H1 (cell line): ENCODE measurements at regions not wholly inside any gene's neighbourhood (a gene's known extent, or its start where the extent isn't known, plus 50 kb on each side); places are given as distances from the start of the nearest gene placed in this dataset.

Source experiments
- CTCF ChIA-PET: fragments of 300-600 bp; sonication (Branson Sonifier 250); formaldehyde crosslinking; loops from one replicate; lab custom pipeline; 2021; ENCODE audit not compliant: partially characterized antibody; lab: Charles Lee
- POLR2A ChIA-PET: fragments of 300-600 bp; sonication (Branson Sonifier 250); formaldehyde crosslinking; loops from one replicate; lab custom pipeline; 2021; ENCODE audit warnings: inconsistent platforms; ENCODE audit not compliant: partially characterized antibody; lab: Charles Lee
- DNase-seq, 2 experiments: peaks; one replicate each; pipeline versions ENCODE4 v3.0.0 to v3.0.0-alpha.2; 2010 to 2022; ENCODE audit warnings: low spot score in 2 of 2, low read depth in 1 of 2, mixed read lengths in 1 of 2
- FAIRE-seq: peaks from 2 replicates; lab custom pipeline; 2011; peaks lifted over from hg19 to GRCh38; lab: Jason Lieb, UNC
- H2AFZ ChIP-seq: 2 replicates; pipeline ENCODE4 v1.8.1; 2012; ENCODE audit warnings: low read length, inconsistent platforms
- H2AK5ac ChIP-seq: 2 replicates; pipeline ENCODE4 v1.6.1; 2013; ENCODE audit warnings: low read depth, low read length
- H2BK120ac ChIP-seq: replicated peaks from 2 replicates; pipeline ENCODE3; 2013; ENCODE audit warnings: low read depth, low read length, inconsistent platforms
- H2BK12ac ChIP-seq: 2 replicates; pipeline ENCODE4 v1.6.1; 2013; ENCODE audit warnings: low read depth, low read length
- H2BK15ac ChIP-seq: 2 replicates; pipeline ENCODE4 v1.6.1; 2013; ENCODE audit warnings: low read length
- H2BK20ac ChIP-seq: 2 replicates; pipeline ENCODE4 v1.6.1; 2013; ENCODE audit warnings: low read length
- H2BK5ac ChIP-seq: 2 replicates; pipeline ENCODE4 v1.6.1; 2013; ENCODE audit warnings: low read depth, low read length
- H3K14ac ChIP-seq: 2 replicates; pipeline ENCODE4 v1.6.1; 2013; ENCODE audit warnings: inconsistent platforms; ENCODE audit not compliant: insufficient read length
- H3K18ac ChIP-seq: 2 replicates; pipeline ENCODE4 v1.6.1; 2013; ENCODE audit warnings: low read length; ENCODE audit errors: extremely low read depth
- H3K23ac ChIP-seq: 2 replicates; pipeline ENCODE4 v1.6.1; 2013; ENCODE audit warnings: inconsistent platforms; ENCODE audit not compliant: insufficient read length
- H3K23me2 ChIP-seq: 2 replicates; pipeline ENCODE4 v1.6.1; 2013; ENCODE audit warnings: low read depth, low read length
- H3K27ac ChIP-seq: 2 replicates; pipeline ENCODE4 v1.6.1; 2011; ENCODE audit warnings: low read depth, low read length, inconsistent platforms
- H3K27me3 ChIP-seq, 4 experiments: replicated peaks in 1 of 4; 1 replicate in 1 of 4; 2 replicates in 3 of 4; pipeline versions ENCODE4 v1.6.1 to v1.8.1; 2011 to 2013; ENCODE audit warnings: low read length in 3 of 4, mild to moderate bottlenecking in 3 of 4, inconsistent platforms in 2 of 4, mixed read lengths in 2 of 4, moderate library complexity in 1 of 4; ENCODE audit not compliant: control insufficient read depth in 3 of 4, insufficient read depth in 3 of 4; ENCODE audit errors: extremely low read depth in 1 of 4
- H3K36me3 ChIP-seq, 4 experiments: 2 replicates each; pipeline versions ENCODE4 v1.6.1 to v1.8.1; 2011 to 2013; ENCODE audit warnings: mild to moderate bottlenecking in 4 of 4, low read length in 3 of 4, moderate library complexity in 2 of 4, control low read depth in 1 of 4, inconsistent platforms in 1 of 4; ENCODE audit not compliant: insufficient read depth in 4 of 4, control insufficient read depth in 2 of 4
- H3K4ac ChIP-seq: replicated peaks from 2 replicates; pipeline ENCODE3; 2013; ENCODE audit warnings: low read length, low read depth, mixed read lengths, inconsistent platforms; ENCODE audit not compliant: insufficient read length
- H3K4me1 ChIP-seq, 4 experiments: replicated peaks in 1 of 4; 1 replicate in 1 of 4; 2 replicates in 3 of 4; pipeline versions ENCODE4 v1.6.1 to v1.8.1; 2011 to 2013; ENCODE audit warnings: low read length in 3 of 4, inconsistent platforms in 2 of 4, mixed read lengths in 1 of 4; ENCODE audit not compliant: insufficient read depth in 4 of 4, control insufficient read depth in 3 of 4
- H3K4me2 ChIP-seq, 2 experiments: 2 replicates each; pipeline versions ENCODE4 v1.6.1 to v1.8.1; 2011 to 2013; ENCODE audit warnings: low read depth in 2 of 2, low read length in 2 of 2, control low read depth in 1 of 2, inconsistent platforms in 1 of 2, mild to moderate bottlenecking in 1 of 2; ENCODE audit not compliant: insufficient read depth in 1 of 2
- H3K4me3 ChIP-seq, 4 experiments: fragments of 200-600, 300-600 bp in 1 of 4; sonication (generic), shearing (Covaris generic), sonication (Bioruptor Twin) in 1 of 4; 2 replicates each; pipeline versions ENCODE4 v1.5.1 to v1.8.1; 2011 to 2016; ENCODE audit warnings: low read length in 4 of 4, low read depth in 3 of 4, control low read depth in 2 of 4, inconsistent platforms in 2 of 4, mild to moderate bottlenecking in 2 of 4, mixed read lengths in 1 of 4, moderate library complexity in 1 of 4; ENCODE audit not compliant: insufficient read depth in 2 of 4; ENCODE audit errors: extremely low read depth in 1 of 4
- H3K56ac ChIP-seq: replicated peaks from 2 replicates; pipeline ENCODE3; 2013; ENCODE audit warnings: low read depth, mild to moderate bottlenecking, mixed read lengths, low read length, inconsistent platforms; ENCODE audit not compliant: insufficient read length
- H3K79me1 ChIP-seq: 2 replicates; pipeline ENCODE4 v1.6.1; 2013; ENCODE audit warnings: low read depth, low read length, control low read depth
- H3K79me2 ChIP-seq, 2 experiments: 2 replicates each; pipeline versions ENCODE4 v1.6.1 to v1.8.1; 2012 to 2013; ENCODE audit warnings: low read length in 2 of 2, mild to moderate bottlenecking in 2 of 2, inconsistent platforms in 1 of 2; ENCODE audit not compliant: insufficient read depth in 2 of 2, control insufficient read depth in 1 of 2
- H3K9ac ChIP-seq, 4 experiments: replicated peaks in 1 of 4; 1 replicate in 1 of 4; 2 replicates in 3 of 4; pipeline versions ENCODE4 v1.6.1 to v1.8.1; 2011 to 2013; ENCODE audit warnings: low read depth in 3 of 4, low read length in 3 of 4, control low read depth in 2 of 4, mild to moderate bottlenecking in 2 of 4, moderate library complexity in 2 of 4, inconsistent platforms in 1 of 4; ENCODE audit errors: extremely low read depth in 1 of 4
- H3K9me3 ChIP-seq, 2 experiments: 2 replicates each; pipeline versions ENCODE4 v1.6.1 to v1.8.1; 2012 to 2013; ENCODE audit warnings: mild to moderate bottlenecking in 2 of 2, moderate library complexity in 2 of 2, control low read depth in 1 of 2, inconsistent platforms in 1 of 2, low read depth in 1 of 2, low read length in 1 of 2, mixed read lengths in 1 of 2; ENCODE audit not compliant: insufficient read depth in 2 of 2
- H4K20me1 ChIP-seq, 2 experiments: replicated peaks in 1 of 2; 2 replicates each; pipeline versions ENCODE3 to v1.8.1; 2011 to 2013; ENCODE audit warnings: inconsistent platforms in 2 of 2, low read length in 2 of 2, mild to moderate bottlenecking in 1 of 2; ENCODE audit not compliant: insufficient read depth in 2 of 2, control insufficient read depth in 1 of 2
- H4K5ac ChIP-seq: 2 replicates; pipeline ENCODE4 v1.6.1; 2013; ENCODE audit warnings: low read length, low read depth, mixed read lengths, inconsistent platforms; ENCODE audit not compliant: insufficient read length
- H4K8ac ChIP-seq: 2 replicates; pipeline ENCODE4 v1.8.0; 2013; ENCODE audit warnings: mild to moderate bottlenecking, moderate library complexity, low read length, inconsistent platforms; ENCODE audit not compliant: insufficient read depth; ENCODE audit errors: extremely low read depth
- H4K91ac ChIP-seq: replicated peaks from 2 replicates; pipeline ENCODE3; 2013; ENCODE audit warnings: low read length, mixed read lengths, inconsistent platforms; ENCODE audit not compliant: insufficient read length
- CHD1 ChIP-seq: IDR thresholded peaks from 2 replicates; pipeline ENCODE4 v1.6.1; 2012; ENCODE audit warnings: low read depth, low read length, improper control_type of control experiment
- CTBP2 ChIP-seq: IDR thresholded peaks from 2 replicates; pipeline ENCODE4 v1.7.0; 2011; ENCODE audit warnings: borderline replicate concordance, mild to moderate bottlenecking, moderate library complexity, mixed read lengths, low read length; ENCODE audit not compliant: insufficient read depth, insufficient read length
- EGR1 ChIP-seq: IDR thresholded peaks from 2 replicates; pipeline ENCODE4 v1.6.1; 2011; ENCODE audit warnings: low read depth, low read length, borderline replicate concordance
- FOSL1 ChIP-seq: IDR thresholded peaks from 2 replicates; pipeline ENCODE4 v1.6.1; 2011; ENCODE audit warnings: mild to moderate bottlenecking, low read depth, low read length, moderate library complexity; ENCODE audit not compliant: insufficient read depth
- GABPA ChIP-seq: IDR thresholded peaks from 2 replicates; pipeline ENCODE4 v1.6.1; 2011; ENCODE audit warnings: mild to moderate bottlenecking, low read length, moderate library complexity, borderline replicate concordance; ENCODE audit not compliant: insufficient read depth
- JUN ChIP-seq: IDR thresholded peaks from 2 replicates; pipeline ENCODE4 v1.6.1; 2011; ENCODE audit warnings: low read depth, mild to moderate bottlenecking, improper control_type of control experiment, low read length
- NANOG ChIP-seq: IDR thresholded peaks from 2 replicates; pipeline ENCODE4 v1.6.1; 2011; ENCODE audit warnings: low read length, low read depth, mild to moderate bottlenecking, inconsistent platforms; ENCODE audit not compliant: insufficient read depth, poor library complexity, severe bottlenecking
- POLR2A ChIP-seq, 2 experiments: IDR thresholded peaks; 1 replicate in 1 of 2; 2 replicates in 1 of 2; pipeline ENCODE4 v1.6.1; 2011; ENCODE audit warnings: low read depth in 2 of 2, low read length in 2 of 2, mild to moderate bottlenecking in 2 of 2; ENCODE audit errors: control extremely low read depth in 1 of 2
- RAD21 ChIP-seq, 2 experiments: IDR thresholded peaks in 1 of 2; conservative IDR thresholded peaks in 1 of 2; 2 replicates each; pipeline ENCODE4 v1.6.1; 2011; ENCODE audit warnings: low read depth in 2 of 2, low read length in 2 of 2, improper control_type of control experiment in 1 of 2, inconsistent platforms in 1 of 2, mild to moderate bottlenecking in 1 of 2, moderate library complexity in 1 of 2
- RBBP5 ChIP-seq: IDR thresholded peaks from 2 replicates; pipeline ENCODE4 v1.7.1; 2012; ENCODE audit warnings: low read depth, mild to moderate bottlenecking, inconsistent platforms, low read length, moderate library complexity, borderline replicate concordance
- SAP30 ChIP-seq: fragments of 300-600 bp; sonication (generic); IDR thresholded peaks from 2 replicates; pipeline ENCODE4 v1.7.1; 2012; ENCODE audit warnings: low read length, moderate library complexity, mild to moderate bottlenecking, inconsistent platforms; ENCODE audit not compliant: insufficient read depth, insufficient replicate concordance
- SP1 ChIP-seq: IDR thresholded peaks from 2 replicates; pipeline ENCODE4 v1.6.1; 2011; ENCODE audit warnings: low read depth, low read length
- TEAD4 ChIP-seq: IDR thresholded peaks from 2 replicates; pipeline ENCODE4 v1.6.1; 2012; ENCODE audit warnings: low read depth, low read length, inconsistent platforms, mixed read lengths
- WGBS, 2 experiments: shearing (Covaris generic) in 1 of 2; methylation state at CpG; one replicate each; pipeline versions ENCODE4 v1.1.6 to v1.1.7; 2013 to 2015; ENCODE audit warnings: low lambda C conversion rate in 2 of 2, mixed read lengths in 2 of 2, inconsistent platforms in 1 of 2, low coverage in 1 of 2, missing lambda C conversion rate in 1 of 2; ENCODE audit not compliant: insufficient replicate concordance in 2 of 2, insufficient coverage in 1 of 2, insufficient read length in 1 of 2; ENCODE audit errors: extremely low coverage in 1 of 2, missing lambda C conversion rate in 1 of 2; 5-methylcytosine and 5-hydroxymethylcytosine counted together
- TF ChIP-seq, protein P1 (sequence below): IDR thresholded peaks from 2 replicates; pipeline ENCODE4 v1.6.1; 2011; ENCODE audit warnings: low read depth, mild to moderate bottlenecking, low read length; ENCODE audit not compliant: insufficient read depth

DNA sequence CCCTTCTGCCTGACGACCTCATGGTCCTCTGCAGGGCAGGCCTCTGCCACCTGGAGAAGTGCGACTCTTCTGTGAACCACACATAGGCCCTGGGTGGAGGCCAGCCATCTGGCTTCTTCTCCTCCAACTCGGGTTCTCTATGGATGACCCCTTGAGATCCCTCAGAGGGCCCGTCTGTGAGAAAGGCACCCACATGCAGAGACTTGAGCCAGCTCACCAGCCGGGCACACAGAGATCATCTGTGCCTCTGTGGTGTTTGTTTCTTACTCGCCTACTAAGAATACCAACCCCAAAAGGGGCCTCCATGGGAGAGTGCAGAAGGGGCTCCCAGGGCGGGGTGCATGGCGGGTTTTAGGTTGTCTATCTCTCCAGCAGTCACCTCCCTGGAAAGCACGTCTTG is 176.5 kb upstream of the SALL3 start:
- no peak overlapping the region for H4K91ac ChIP-seq
- H2BK120ac ChIP-seq, result no peak overlapping the region
- H3K79me1 ChIP-seq, result no peaks in the 10 kb centered on the region
- ChIA-PET CTCF (interaction anchor here (1.2 to 1.6 kb wide), 2 partner anchors 8 to 10 kb away, joined by 3 read pairs; no protein-coding TSS in a partner anchor), POLR2A (no interaction called here)
- no peak overlapping the region for H3K18ac ChIP-seq
- FAIRE-seq (no peak), DNase-seq (no peak)
- H2AK5ac ChIP-seq, result no peak overlapping the region
- H2BK15ac ChIP-seq, result no peak overlapping the region
- H3K27ac ChIP-seq, result no peak overlapping the region
- no peak overlapping the region for H4K5ac ChIP-seq
- no peak overlapping the region for H3K23ac ChIP-seq
- H2BK12ac ChIP-seq, result no peak overlapping the region
- H3K9me3 ChIP-seq, result peaks cover 0 to 2% of the 10 kb centered on the region in 2 experiments; a peak in 1 of 4 replicates
- H3K4me2 ChIP-seq, result no peak overlapping the region
- H3K36me3 ChIP-seq, result no peaks in the 10 kb centered on the region
- no peak overlapping the region for H3K4ac ChIP-seq
- H3K56ac ChIP-seq, result no peak overlapping the region
- no peak overlapping the region for H2BK5ac ChIP-seq
- no peak overlapping the region for H3K4me3 ChIP-seq
- H2BK20ac ChIP-seq, result no peak overlapping the region
- 89% methylated on average over 9 of the region's 9 CpGs; no CpG with 5 or more reads in 1 of the 2 experiments for WGBS, 2 experiments
- H4K8ac ChIP-seq, result no peak overlapping the region
- H3K4me1 ChIP-seq, result no peaks in the 10 kb centered on the region
- H2AFZ ChIP-seq, result no peak overlapping the region
- H3K23me2 ChIP-seq, result no peaks in the 10 kb centered on the region
- H3K79me2 ChIP-seq, result no peaks in the 10 kb centered on the region
- no peaks in the 10 kb centered on the region for H3K27me3 ChIP-seq
- H3K9ac ChIP-seq, result no peak overlapping the region
- no peak overlapping the region for H3K14ac ChIP-seq
- peaks cover 0 to 2% of the 10 kb centered on the region in 2 experiments for H4K20me1 ChIP-seq
- TF ChIP-seq CTBP2 (no peak), SP1 (no peak), FOSL1 (no peak), GABPA (no peak), RBBP5 (no peak), RAD21 (IDR thresholded peaks at IDR 0.05 in 1 of 2, conservative IDR thresholded peaks at IDR 0.05 in 1 of 2; ENCODE audit: low read depth in 2 of 2, low read length in 2 of 2) (no peak), TEAD4 (no peak), POLR2A (IDR thresholded peaks at IDR 0.05; ENCODE audit: control extremely low read depth in 1 of 2, low read depth in 2 of 2, low read length in 2 of 2) (no peak), SAP30 (no peak), NANOG (no peak), CHD1 (no peak), EGR1 (no peak), JUN (no peak)
- TF ChIP-seq, protein P1, sequence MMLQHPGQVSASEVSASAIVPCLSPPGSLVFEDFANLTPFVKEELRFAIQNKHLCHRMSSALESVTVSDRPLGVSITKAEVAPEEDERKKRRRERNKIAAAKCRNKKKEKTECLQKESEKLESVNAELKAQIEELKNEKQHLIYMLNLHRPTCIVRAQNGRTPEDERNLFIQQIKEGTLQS, result no peak
